Astrocyte (in vitro differentiated cells and primary cell): ENCODE measurements at regions not wholly inside any gene's neighbourhood (a gene's known extent, or its start where the extent isn't known, plus 50 kb on each side); places are given as distances from the start of the nearest gene placed in this dataset.

Source experiments
- CTCF ChIP-seq: IDR thresholded peaks from 2 replicates; pipeline ENCODE4 v1.5.1; 2011; ENCODE audit warnings: low read depth, mild to moderate bottlenecking, inconsistent platforms, low read length, moderate library complexity; ENCODE audit not compliant: insufficient read depth
- EZH2 ChIP-seq: IDR thresholded peaks from 2 replicates; pipeline ENCODE4 v1.6.1; 2012; ENCODE audit warnings: mild to moderate bottlenecking, low read length, inconsistent platforms; ENCODE audit not compliant: insufficient read depth

- TF ChIP-seq CTCF (no peak), EZH2 (no peak)
Measured at GRCh38 chr20:52832151-52832774, 139.9 kb upstream of the TSHZ2 start.
